GM23248 (cell line): ENCODE measurements at regions not wholly inside any gene's neighbourhood (a gene's known extent, or its start where the extent isn't known, plus 50 kb on each side); places are given as distances from the start of the nearest gene placed in this dataset.

Experiments
- EZH2 ChIP-seq: fragments of 200-600 bp; sonication (generic); IDR thresholded peaks from 2 replicates; pipeline ENCODE4 v1.6.1; 2018; ENCODE audit warnings: antibody characterized with exemption, mild to moderate bottlenecking; ENCODE audit not compliant: insufficient read depth, poor library complexity, severe bottlenecking
- EZH2phosphoT487 ChIP-seq: fragments of 200-600 bp; sonication (generic); IDR thresholded peaks from 2 replicates; pipeline ENCODE4 v1.6.1; 2018; ENCODE audit warnings: antibody characterized with exemption, moderate library complexity, mild to moderate bottlenecking, low read depth; ENCODE audit not compliant: insufficient read depth

- TF ChIP-seq EZH2 (no peak), EZH2phosphoT487 (no peak)
Observed at GRCh38 chr18:38305961-38306360, 740.4 kb upstream of the CELF4 start.
